ENCODE measurements at regions not wholly inside any gene's neighbourhood (a gene's known extent, or its start where the extent isn't known, plus 50 kb on each side); places are given as distances from the start of the nearest gene placed in this dataset.

GRCh38 chr16:76157629-76158028 lies 119.6 kb upstream of the CNTNAP4 start:
- TF ChIP-seq CTCF (IDR thresholded peaks at IDR 0.05) (no peak), POLR2A (IDR thresholded peaks at IDR 0.05) (no peak)

All from sigmoid colon (tissue), 3 donors.